SW480 (cell line): ENCODE measurements at regions not wholly inside any gene's neighbourhood (a gene's known extent, or its start where the extent isn't known, plus 50 kb on each side); places are given as distances from the start of the nearest gene placed in this dataset.
"Not testable (repeated sequence)": the region's sequence is repeated elsewhere in the genome, so short reads cannot be mapped to it uniquely, and the experiment has no call there.

Experiments
- DNase-seq: peaks from one replicate; pipeline ENCODE4 v3.0.0-alpha.2; 2016; ENCODE audit warnings: low spot score

DNA sequence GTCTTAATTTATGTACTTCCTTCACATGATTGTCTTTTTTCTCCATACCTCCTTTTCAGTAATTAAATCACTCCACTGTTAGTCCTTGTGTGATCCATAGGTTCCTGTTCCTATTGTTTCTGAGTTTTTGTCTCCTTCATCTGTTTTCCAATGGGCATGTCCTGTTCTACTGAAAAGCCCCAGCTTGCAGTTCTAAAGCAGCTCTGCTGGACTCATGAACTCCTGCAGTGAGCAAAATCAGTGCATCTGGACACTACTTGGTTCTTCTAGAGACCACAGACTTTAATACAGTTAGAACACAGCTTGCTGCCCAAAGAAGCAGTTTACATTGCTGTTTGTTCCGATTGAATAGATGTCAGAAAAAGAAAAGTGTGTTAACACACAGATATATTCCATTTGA, 593.3 kb upstream of the HS3ST5 start:
- no peak for DNase-seq

DNA sequence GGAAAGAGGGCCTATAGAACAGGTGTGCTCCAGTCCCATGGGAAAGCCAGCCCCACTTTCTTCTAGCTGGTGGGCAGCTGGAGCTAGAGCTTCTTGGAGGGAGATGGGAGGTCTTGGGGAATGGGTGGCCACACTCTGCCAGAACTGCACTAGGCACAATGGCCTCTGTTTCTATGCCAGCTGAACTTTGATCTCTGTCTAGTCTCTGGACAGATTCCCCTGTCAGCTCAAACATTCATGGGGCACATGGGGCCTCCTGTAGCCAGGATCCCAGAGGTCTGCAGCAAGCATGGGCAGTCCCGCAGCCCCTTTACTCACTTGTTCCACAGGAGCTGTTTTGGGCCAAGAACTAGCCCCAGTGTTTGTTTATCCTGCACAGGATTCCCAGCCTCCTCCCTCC, 591.3 kb upstream of the HS3ST5 start:
- no peak for DNase-seq

DNA sequence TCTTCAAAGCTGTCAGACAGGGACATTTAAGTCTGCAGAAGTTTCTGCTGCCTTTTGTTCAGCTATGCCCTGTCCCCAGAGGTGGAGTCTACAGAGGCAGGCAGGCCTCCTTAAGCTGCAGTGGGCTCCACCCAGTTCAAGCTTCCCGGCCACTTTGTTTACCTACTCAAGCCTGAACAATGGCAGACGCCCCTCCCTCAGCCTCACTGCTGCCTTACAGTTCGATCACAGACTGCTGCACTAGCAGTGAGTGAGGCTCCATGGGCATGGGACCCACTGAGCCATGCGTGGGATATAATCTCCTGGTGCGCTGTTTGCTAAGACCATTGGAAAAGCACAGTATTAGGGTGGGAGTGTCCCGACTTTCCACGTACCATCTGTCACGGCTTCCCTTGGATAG, 585.9 kb upstream of the HS3ST5 start:
- DNase-seq: not testable (repeated sequence)

DNA sequence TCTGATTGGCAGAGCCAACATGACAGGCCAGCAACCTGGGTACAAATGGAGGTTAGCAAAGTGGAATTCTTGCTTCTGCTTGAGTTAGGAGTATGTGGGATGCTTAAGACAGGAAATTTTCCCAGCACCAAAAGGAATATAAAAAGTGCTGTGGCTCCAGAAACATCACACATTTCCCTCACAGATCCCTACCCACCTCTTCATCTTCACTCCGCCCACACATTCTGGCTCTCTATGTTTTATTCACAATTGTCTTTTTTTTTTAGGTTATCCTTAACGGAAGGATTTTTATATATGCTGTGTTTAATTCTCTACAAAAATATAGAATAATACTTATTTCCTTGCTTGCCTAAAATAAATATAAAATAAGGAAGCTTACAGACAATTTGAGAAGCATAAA, 563.3 kb upstream of the HS3ST5 start:
- no peak for DNase-seq

DNA sequence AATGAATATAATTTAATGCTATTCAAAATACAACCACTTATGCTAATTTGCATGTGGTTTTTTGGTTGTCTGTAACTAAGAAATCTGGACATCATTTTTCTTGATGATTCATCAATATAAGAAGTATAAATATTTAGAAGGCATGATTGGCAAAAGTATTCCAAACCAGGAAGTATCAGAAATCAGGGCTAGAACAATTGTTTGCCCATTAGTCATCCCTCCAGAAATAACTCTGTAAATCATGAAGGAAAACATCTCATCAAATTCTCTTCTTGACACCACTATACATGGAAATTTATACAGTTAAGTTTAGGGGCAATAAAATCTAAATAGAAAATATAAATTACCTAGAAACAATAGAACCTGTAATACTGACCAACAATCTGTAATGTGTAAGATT, 554.7 kb upstream of the HS3ST5 start:
- no peak for DNase-seq

DNA sequence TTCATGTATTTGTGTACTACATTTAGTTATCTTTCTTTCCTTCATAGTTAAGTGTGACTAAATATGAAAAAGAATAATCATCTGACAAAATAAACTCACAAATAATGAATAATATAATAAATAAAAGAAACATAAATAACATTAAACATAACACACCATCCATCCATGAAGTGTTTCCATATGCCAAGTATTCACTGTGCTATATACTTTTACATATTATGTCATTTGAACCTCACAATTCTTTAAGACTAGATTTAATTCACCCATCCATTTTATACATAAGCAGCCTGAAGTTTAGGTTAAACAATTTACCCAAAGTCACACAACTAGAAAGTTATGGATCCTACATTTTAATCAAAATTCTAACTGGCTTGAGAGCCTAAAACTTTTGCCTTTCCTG, 549.4 kb upstream of the HS3ST5 start:
- no peak for DNase-seq

DNA sequence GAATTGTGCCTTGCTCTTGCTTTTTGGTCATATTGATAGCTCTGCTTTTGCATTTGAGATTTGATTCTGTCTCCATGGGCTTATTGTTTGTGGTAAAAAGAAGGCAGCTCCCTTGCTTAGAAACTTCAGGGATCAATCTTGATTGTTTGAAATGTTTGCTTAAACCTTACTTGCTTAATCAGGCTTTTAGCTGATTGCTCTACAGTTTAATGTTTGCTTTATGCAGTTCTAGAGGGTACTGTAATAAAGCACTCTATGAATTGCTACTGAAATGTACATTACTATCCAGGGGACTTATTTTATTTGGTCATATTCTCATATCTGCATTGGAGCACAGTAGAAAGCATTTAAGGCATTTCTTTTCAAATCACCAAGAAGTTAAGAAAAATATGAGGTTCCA, 545.4 kb upstream of the HS3ST5 start:
- DNase-seq: no peak

DNA sequence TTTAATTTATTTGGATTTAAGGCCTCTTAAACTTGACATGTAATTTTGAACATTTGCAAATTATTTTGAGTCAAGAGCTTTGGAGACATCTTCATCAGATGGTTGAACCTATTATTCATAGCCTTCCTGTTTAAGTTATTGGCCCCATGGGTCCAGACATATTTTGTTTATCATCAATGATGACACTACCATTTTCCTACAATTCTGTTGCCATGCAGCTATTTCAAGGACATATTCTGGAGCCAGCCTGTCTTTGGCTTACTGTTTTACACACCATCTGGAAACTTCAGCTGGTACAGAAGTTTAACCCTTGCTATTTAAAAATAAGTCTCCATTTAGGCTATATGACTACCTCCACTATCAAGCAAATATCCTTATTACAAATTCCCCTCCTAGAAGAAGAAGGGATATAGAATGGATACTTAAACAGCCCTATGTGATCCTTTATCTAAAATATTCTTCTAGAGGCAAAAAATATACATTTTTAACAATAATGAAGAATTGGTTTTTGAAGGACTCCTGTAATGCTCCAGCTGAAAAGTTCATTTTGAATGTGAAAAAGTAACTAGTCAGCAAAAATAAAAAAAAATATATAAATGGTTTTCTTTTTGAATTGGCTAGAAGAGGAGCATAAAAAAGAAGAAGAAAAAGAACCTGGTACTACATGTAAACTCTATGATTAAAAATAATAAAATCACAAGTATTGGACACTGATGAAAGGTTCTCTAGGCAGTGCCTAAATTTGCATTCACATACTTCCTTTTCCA, 544.0 kb upstream of the HS3ST5 start:
- no peak for DNase-seq

DNA sequence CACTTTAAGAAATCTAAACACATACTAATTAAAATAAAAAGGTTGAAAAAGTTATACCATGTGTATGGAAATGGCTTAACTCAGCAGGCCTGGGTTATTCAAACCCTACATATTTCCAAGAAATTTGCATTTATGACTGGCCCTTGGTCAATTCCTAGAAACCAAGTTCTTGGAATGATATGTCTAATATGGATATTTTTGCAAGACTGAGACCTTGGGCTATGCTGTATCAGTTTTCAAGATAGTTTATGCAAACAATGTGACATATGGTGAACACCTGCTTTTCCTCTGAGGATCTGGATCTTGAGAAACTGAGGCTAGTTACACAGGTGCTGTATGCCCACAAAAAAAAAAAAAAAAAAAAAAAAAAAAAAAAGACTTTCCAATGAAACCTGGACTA, 536.9 kb upstream of the HS3ST5 start:
- no peak for DNase-seq

DNA sequence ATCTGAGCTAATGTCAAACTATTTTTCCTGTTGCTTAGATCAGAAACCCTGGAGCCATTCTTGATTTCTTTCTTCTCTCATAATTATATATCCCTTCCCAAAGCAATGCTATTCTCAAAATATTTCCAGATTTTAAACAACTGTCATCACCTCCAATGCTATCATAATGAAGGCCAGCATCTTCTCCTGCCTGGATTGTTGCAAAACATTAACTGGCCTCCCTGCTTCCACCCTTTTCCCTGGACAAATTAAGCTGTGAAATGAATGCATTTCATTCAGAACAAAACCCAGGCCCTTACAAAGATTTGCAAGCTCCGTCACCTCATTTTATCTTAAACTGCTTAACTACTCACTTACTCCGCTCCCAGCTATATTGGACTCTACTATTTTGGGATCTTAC, 535.3 kb upstream of the HS3ST5 start:
- DNase-seq: no peak

DNA sequence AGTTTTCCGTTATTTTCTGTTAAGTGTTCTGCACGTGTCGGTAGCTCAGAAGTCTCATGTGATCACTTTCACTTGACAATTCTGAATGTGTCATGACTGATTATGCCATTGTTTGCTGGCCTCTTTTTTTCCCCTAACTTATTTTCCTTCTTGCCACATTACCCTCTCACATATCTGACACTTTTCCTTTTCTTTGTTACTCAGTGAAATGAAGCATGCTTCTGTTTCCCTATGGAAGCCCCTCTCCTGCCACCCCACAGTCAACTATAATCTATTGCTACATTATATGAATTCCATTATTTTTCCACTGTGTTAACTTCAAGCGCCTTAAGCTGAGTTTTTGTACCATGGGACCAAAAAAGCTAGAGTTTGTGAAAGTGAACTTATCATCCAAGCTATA, 531.6 kb upstream of the HS3ST5 start:
- DNase-seq: no peak

DNA sequence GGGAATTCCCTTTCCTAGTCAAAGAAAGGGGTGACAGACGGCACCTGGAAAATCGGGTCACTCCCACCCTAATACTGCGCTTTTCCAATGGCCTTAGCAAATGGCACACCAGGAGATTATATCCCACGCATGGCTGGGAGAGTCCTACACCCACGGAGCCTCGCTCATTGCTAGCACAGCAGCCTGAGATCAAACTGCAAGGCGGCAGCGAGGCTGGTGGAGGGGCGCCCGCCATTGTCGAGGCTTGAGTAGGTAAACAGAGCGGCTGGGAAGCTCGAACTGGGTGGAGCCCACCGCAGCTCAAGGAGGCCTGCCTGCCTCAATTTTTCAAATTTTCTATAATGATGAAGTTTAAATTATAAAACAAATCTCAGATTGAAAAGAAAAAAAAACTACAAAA, 522.7 kb upstream of the HS3ST5 start:
- not testable (repeated sequence) for DNase-seq

DNA sequence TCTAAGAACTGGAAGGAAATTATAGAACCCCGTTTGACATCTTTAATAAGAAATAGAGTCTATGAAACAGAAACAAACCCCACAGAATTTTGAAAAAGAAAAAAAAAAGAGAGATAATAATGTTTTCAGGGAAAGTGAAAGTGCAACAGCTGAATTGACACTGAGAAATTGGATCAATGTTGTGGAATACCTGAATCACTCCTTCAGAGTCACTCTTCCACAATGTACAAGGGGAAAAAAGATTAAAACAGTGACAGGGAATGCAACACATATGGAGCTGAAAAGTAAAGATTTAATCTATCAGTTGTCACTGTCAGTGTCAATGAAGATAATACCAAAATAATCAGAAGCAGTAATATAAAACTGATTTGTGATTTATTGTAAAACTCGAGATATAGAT, 520.8 kb upstream of the HS3ST5 start:
- DNase-seq: no peak

DNA sequence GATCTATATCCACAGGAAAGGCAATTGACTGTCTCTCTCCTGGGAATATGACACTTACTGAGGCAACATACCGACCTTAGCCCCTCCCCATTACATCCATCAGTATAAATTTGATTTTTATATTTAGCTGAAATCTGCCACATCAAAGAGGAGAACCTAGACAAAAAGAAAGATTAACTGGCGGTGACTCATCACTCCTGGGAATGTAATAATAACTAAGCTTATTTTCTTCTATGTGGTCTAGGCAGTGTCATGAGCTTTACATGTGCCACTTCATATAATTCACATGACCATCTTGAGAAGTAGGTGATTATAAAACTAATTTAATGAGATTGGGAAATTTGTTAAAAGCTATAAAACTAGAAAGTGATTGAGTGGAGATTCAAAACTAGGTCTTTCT, 520.0 kb upstream of the HS3ST5 start:
- DNase-seq: peak; percentile 53

DNA sequence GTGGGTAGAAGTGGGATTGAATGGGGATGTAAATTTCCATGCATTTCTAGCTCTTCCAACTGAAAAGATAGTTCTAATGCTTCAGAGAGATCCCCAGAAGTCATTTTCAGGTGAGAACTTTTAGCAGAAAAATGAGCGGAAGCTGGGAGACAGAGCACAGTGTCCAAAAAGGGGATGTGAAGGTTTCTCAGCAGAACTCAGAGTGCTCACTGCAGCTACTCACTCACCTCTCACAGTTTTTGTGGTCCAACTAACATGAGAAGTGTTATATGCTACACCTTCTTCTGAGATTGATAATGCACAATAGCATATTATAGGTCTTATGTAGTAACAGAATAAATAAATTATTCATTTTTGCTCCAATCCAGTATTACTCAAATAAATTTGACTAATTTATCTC, 519.2 kb upstream of the HS3ST5 start:
- no peak for DNase-seq

DNA sequence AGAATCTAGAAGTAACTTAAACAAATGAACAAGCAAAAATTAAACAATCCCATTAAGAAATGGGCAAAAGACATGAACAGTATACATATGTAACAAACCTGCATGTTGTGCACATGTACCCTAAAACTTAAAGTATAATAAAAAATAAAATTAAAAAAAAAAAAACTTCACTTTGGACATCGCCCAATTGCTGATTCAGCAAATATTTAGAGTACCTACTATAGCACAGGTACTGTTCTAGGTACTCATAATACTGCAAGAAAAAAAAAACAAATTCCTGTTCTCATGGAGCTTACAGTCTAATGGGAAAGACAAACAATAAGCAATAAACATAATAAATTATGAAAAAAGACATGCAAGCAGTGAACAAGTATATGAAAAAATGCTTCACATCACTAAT, 501.5 kb upstream of the HS3ST5 start:
- DNase-seq: no peak

DNA sequence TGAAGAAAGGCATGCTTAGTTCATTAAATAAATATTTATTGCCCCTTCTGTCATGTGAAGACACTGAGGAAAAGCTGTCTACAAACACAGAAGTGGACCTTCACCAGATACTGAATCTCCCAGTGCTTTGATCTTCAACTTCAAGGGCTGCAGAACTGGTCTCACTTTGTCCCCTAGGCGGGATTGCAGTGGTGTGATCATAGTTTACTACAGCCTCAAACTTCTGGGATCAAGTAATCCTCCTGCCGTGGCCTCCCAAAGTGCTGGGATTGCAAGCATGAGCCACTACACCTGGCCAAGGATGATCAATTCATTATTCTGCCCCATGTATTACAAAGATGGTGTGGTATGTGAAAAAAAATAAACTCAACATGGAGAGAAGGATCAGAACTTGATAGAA, 496.2 kb upstream of the HS3ST5 start:
- no peak for DNase-seq

DNA sequence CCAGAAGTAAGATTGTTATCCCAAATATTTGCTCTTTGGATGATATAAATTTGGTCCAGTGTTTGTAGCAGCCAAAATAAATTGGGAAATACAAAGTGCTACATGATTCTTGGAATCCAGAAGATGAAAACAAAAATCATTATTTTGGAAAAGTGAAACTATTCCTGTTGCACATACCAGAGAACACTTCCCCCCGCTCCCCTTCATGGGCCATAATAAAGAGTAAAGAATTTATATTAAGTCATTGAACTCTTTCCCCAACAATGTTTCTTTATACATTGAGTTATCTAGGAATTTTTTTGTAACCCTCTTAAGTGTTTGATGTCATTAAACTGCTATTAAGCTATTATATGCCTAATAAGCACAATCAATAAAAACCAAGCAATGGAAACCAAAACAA, 490.4 kb upstream of the HS3ST5 start:
- DNase-seq: no peak

DNA sequence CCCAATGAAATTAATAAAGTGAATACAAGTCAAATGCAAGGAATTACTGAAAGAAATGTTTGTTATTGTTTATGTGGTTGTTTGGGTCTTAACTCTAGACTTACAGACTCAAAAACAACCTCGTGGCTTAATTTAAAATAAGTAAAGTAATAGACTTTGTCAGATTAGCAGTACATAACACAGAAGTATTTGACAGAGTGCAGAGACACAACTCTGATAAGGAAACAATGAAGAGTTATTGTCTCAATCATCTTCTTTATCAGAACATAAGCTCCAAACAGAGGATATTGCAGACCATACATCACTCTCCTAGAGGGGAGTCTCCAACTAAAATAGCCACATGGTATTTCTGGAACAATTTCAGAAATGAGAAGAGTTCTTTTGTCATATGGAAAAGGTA, 487.7 kb upstream of the HS3ST5 start:
- DNase-seq: no peak

DNA sequence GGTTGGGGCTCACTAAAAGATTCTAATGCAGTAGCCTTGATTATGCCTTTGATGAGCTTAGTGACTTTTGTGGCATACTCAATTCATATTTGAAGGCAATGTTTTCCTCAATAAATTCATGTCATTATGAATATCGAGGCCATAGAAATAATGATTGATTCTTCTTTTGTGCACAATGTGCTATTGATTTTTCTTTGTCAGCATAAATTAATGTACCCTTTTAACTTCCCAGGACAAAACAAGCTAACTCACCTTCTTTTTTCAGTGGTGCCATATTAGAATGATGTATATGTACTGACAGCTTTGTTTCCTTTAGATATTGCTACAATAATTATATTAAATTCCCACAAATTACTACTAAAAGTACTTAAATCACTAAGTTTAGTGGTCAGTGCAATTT, 484.3 kb upstream of the HS3ST5 start:
- no peak for DNase-seq

DNA sequence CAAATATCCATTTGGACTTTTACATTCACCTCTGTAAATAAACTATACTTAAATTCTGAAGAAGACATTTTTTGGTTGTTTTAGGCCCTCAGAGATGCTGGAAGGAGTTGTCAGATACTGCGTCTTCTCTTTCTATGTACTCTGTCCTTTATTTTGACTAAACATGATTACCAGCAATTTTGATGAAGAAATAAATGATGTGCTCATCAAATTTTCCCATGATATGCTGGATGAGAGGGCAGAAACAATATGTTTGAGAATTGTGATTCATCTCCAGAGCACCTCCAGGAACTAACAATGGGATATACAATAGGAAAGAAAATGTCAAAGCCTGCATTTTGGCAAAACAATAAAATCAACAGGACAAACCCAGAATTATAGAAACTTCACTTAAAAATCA, 481.6 kb upstream of the HS3ST5 start:
- no peak for DNase-seq

DNA sequence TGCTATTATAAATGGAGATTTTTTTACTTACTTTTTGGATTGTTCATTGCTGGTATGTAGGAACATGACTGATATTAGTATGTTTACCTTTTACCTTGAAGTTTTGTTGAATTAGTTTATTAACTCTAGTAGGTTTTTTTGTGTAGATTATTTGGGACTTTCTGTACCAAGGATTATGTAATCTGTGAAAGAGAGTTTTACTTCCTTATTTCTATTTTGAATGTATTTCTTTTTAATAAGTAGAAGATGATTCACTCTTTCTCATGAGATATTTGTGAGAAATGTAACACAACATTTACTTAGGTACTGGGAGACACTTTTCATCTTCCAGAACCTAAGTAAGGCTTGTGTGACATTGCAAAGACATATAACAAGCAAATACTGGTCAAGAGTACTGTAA, 473.9 kb upstream of the HS3ST5 start:
- DNase-seq: no peak

DNA sequence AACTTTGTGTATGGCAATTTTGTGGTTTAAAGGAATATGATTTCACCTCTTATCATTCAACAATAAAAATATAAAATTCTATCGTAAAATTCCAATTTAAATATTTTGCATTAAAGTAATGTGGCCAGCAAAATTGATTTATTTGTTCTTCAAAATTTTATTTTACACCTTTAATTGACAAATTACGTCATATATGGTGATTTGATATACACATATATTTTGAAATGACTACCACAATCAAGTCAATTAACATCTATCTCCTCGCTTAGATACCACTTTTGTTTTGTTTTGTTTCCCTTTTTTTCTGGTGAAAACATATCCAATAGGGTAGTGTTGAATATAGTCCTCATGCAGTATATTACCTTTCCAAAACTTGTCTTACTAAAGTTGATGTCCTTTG, 467.6 kb upstream of the HS3ST5 start:
- no peak for DNase-seq

DNA sequence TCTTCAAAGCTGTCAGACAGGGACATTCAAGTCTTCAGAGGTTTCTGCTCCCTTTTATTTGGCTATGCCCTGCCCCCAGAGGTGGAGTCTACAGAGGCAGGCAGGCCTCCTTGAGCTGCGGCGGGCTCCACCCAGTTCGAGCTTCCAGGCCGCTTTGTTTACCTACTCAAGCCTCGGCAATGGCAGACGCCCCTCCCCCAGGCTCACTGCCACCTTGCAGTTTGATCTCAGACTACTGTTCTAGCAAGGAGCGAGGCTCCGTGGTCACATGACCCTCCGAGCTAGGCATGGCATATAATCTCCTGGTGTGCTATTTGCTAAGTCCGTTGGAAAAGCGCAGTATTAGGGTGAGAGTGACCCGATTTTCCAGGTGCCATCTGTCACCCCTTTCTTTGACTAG, 462.6 kb upstream of the HS3ST5 start:
- DNase-seq: not testable (repeated sequence)

DNA sequence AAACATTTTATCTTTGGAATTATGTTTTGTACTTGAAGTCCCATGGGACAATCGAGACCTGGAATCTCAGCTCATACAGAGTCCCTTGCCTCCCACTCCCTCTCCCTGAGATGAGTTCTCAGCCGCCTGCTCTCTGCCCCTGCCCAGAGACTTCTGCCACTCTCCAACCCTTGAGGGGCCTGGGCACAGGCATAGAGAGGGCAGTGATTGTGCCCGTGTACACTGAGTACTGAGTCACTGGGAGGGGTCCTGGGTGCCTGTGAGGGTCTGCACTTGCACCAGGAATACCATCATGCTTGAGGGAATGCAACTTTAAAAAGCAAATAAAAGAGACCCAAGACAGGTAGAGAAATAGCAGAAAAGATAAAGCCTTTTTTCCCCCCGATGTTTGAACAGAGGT, 453.8 kb upstream of the HS3ST5 start:
- no peak for DNase-seq
